ENCODE measurements at regions not wholly inside any gene's neighbourhood (a gene's known extent, or its start where the extent isn't known, plus 50 kb on each side); places are given as distances from the start of the nearest gene placed in this dataset.

DNA sequence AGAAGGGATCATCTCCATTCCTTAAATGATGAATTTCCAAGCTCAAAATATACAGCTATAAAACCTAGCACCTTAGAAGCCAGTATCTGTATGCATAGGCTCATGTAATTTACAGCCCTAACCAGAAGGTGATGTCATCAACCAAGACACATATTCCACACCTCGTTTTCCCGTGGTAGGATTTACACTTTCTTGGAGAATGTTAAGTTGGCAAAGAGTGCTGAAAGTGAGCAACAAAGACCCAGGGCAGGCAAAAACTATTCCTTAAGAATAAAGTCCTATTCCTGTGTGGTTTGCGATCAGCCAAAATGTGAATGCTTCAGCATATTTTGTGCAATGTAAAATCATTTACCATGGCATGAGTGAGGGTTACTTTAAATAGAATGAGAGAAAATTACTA, 247.1 kb downstream of the OSR1 start:
- Mint-ChIP-seq H3K4me3 (no peak overlapping the region), H3K27me3 (ENCODE audit: insufficient read depth) (peaks cover 1% of the 10 kb centered on the region; the same call in 1 of the 2 replicates), H3K27ac (no peak overlapping the region), H3K36me3 (ENCODE audit: low read depth) (no peaks in the 10 kb centered on the region), H3K4me1 (ENCODE audit: low read depth) (peaks cover 11% of the 10 kb centered on the region), H3K9me3 (no peaks in the 10 kb centered on the region)
- TF ChIP-seq, protein P1, sequence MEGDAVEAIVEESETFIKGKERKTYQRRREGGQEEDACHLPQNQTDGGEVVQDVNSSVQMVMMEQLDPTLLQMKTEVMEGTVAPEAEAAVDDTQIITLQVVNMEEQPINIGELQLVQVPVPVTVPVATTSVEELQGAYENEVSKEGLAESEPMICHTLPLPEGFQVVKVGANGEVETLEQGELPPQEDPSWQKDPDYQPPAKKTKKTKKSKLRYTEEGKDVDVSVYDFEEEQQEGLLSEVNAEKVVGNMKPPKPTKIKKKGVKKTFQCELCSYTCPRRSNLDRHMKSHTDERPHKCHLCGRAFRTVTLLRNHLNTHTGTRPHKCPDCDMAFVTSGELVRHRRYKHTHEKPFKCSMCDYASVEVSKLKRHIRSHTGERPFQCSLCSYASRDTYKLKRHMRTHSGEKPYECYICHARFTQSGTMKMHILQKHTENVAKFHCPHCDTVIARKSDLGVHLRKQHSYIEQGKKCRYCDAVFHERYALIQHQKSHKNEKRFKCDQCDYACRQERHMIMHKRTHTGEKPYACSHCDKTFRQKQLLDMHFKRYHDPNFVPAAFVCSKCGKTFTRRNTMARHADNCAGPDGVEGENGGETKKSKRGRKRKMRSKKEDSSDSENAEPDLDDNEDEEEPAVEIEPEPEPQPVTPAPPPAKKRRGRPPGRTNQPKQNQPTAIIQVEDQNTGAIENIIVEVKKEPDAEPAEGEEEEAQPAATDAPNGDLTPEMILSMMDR (IDR thresholded peaks at IDR 0.05): no peak
- no peak for DNase-seq

DNA sequence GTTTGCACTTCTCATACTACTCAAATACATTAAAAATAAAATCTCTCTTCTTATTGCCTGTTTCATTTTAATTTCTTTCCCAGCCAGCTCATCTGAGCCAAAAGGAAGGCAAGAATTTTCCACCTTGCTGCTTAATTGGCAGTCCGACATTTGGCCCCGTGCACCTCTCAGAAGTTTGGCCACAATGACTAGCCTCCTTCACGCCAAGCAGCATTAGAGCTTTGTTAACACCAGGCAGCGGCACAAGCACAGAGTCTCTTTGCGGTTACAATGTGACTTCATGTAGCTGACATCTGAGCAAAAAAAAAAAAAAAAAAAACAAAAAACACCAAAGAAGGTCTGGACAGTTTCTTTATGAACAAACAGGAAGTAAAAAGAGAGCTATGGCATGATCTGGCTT, 248.9 kb downstream of the OSR1 start:
- no peak overlapping the region for H3K27ac Mint-ChIP-seq
- no peak for DNase-seq
- no peaks in the 10 kb centered on the region for H3K9me3 Mint-ChIP-seq
- no peak overlapping the region for H3K4me3 Mint-ChIP-seq
- H3K4me1 Mint-ChIP-seq (ENCODE audit: low read depth): peaks cover 2% of the 10 kb centered on the region
- TF ChIP-seq, protein P1 (IDR thresholded peaks at IDR 0.05): no peak
- peaks cover 3% of the 10 kb centered on the region; the same call in 1 of the 2 replicates for H3K27me3 Mint-ChIP-seq (ENCODE audit: insufficient read depth)
- H3K36me3 Mint-ChIP-seq (ENCODE audit: low read depth): no peaks in the 10 kb centered on the region

DNA sequence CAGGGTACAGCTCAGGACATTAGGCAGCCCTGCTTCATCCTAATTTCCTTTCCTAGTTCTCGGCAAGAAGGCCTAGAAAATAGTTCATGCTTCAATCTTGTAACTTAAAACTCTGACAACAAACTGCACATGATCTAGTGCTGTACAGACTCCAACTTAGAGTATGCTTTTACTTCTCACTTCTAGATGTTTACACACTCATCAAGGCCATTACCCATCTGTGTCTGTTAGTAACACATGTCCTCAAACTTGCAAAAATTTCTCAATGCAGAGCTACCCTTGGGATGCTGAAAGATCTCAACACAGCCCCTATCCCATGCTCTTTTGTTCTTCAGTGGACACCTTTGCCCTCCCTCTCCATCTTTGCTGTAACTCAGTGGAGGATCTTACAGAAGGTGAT, 252.0 kb downstream of the OSR1 start:
- TF ChIP-seq, protein P1 (IDR thresholded peaks at IDR 0.05): no peak
- H3K9me3 Mint-ChIP-seq: no peaks in the 10 kb centered on the region
- no peak overlapping the region for H3K4me3 Mint-ChIP-seq
- no peaks in the 10 kb centered on the region for H3K4me1 Mint-ChIP-seq (ENCODE audit: low read depth)
- H3K27ac Mint-ChIP-seq: no peak overlapping the region
- peaks cover 3% of the 10 kb centered on the region; the same call in 1 of the 2 replicates for H3K27me3 Mint-ChIP-seq (ENCODE audit: insufficient read depth)
- DNase-seq: no peak
- H3K36me3 Mint-ChIP-seq (ENCODE audit: low read depth): no peaks in the 10 kb centered on the region

DNA sequence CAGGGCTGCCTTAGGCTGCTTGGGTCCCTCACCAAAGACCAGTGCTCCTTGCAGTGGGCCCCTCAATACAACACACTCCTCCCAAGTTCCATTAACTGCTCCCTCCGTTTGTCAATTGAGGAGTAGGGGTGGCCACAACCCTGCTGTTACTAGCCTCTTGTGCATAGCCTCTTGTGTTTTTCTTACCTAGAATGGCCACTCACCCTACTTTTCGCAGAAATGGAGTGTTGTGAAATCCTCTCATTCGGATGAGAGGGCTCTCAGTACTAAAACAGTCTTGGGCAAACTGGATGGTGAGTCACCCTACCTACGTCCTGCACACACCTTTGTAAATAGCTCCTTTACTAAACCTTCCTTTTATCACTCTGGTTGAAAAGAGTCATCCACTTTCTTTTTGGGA, 253.9 kb downstream of the OSR1 start:
- no peak overlapping the region for H3K4me3 Mint-ChIP-seq
- no peaks in the 10 kb centered on the region for H3K9me3 Mint-ChIP-seq
- no peaks in the 10 kb centered on the region for H3K36me3 Mint-ChIP-seq (ENCODE audit: low read depth)
- H3K4me1 Mint-ChIP-seq (ENCODE audit: low read depth): no peaks in the 10 kb centered on the region
- no peak for DNase-seq
- peaks cover 1% of the 10 kb centered on the region; the same call in 1 of the 2 replicates for H3K27me3 Mint-ChIP-seq (ENCODE audit: insufficient read depth)
- no peak overlapping the region for H3K27ac Mint-ChIP-seq
- TF ChIP-seq, protein P1 (IDR thresholded peaks at IDR 0.05): no peak

DNA sequence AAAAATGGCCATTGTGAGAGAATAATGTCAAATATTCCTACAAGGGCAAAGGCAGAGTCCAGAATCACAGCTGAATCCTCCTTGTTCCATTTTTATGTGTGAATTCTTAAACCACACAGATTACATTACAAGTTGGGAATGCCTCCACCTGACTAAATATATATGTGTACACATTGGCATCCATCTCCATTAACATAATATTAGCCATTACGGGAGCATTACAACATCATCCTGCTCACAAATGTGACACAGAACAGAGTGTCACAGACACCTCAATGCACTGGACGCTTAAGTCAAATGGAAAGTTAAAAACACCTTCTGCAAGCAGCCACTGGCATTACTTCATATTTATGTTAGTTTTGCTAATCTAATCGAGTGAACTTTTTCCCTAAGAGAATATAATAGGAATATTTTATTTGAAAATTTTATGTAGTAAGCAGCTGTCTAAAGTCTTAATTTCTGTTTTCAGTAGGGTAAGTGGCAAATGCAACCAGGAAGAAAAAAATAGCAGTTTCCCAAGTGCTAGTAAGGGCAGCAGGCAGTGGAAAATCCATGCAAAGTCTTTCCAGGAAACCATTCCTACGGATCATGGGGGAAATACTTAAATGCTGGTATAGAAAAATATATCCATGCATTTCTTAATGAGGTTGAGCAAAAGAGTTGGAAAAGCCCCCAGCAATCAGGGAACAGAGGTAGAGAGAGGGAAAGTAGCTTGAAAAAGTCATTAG, 255.6 kb downstream of the OSR1 start:
- DNase-seq: no peak
- H3K4me3 Mint-ChIP-seq: no peak overlapping the region
- peaks cover 7% of the 10 kb centered on the region; the same call in 1 of the 2 replicates for H3K4me1 Mint-ChIP-seq (ENCODE audit: low read depth)
- H3K9me3 Mint-ChIP-seq: no peaks in the 10 kb centered on the region
- no peaks in the 10 kb centered on the region for H3K36me3 Mint-ChIP-seq (ENCODE audit: low read depth)
- no peak overlapping the region for H3K27ac Mint-ChIP-seq
- TF ChIP-seq, protein P1 (IDR thresholded peaks at IDR 0.05): no peak
- peaks cover 1% of the 10 kb centered on the region; the same call in 1 of the 2 replicates for H3K27me3 Mint-ChIP-seq (ENCODE audit: insufficient read depth)

Measured in HFFc6 (cell line).